ENCODE measurements at regions not wholly inside any gene's neighbourhood (a gene's known extent, or its start where the extent isn't known, plus 50 kb on each side); places are given as distances from the start of the nearest gene placed in this dataset.

DNA sequence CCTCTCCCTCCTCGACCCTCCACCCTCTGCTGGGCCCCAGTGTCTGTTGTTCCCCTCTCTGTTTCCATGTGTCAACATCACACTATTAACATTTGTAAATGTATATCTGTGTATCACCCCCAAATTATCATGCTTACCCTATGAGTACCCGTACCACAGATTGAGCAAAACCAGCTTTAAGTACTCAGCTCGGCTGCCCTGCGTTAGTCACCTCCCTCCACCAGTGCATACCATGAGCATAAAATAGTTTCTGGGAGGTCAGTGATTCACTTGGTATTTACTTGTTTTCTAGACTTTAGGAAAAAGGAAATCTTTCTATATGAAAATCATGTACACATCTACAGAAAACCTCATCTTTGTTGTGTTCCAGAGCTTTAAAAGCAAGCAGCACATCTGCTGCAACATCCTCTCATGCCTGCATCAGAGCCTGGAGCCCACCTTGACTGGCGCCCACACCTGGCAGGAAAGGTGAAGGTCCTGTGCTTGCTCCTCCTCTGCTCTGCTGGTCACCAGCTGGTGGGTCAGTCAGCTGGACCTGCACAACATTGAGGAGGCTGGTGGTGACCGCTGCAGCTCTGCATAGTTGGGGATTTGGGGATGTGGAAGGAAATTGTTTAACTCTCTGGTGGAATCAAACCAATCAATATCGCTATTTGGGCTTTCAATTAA is 214.4 kb upstream of the KLF3 start:
- 70% methylated on average over 7 of the region's 7 CpGs for WGBS (ENCODE audit: insufficient coverage, low coverage, low lambda C conversion rate, missing lambda C conversion rate)
- DNase-seq: peak; percentile 20 to 60 (median 51)
- ATAC-seq: peak; percentile 73 to 89 (median 82)

DNA sequence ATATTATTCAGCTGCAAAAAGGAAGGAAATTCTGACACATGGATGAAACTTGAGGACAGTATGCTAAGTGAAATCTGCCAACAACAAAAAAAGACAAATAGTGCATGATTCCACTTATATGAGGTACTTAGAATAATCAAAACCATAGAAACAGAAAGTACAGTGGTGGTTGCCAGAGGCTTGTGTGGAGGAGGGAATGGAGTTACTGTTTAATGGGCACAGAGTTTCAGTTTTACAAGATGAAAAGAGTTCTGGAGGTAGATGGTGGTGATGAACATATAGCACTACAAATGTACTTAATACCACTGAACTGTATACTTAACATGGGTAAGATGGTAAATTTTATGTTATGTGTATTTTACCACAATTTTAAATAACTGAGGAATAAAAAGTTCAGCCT is 212.0 kb upstream of the KLF3 start:
- Histone ChIP-seq H3K27ac (no peak overlapping the region), H3K36me3 (no peaks in the 10 kb centered on the region), H3K4me1 (peaks cover 0 to 10% (median 3%) of the 10 kb centered on the region in 4 donors), H3K4me3 (no peak overlapping the region), H3K27me3 (no peaks in the 10 kb centered on the region), H3K9me3 (no peaks in the 10 kb centered on the region)
- DNase-seq (no peak), ATAC-seq (peak in 1 of 4 donors; percentile 17)
- TF ChIP-seq POLR2A (IDR thresholded peaks at IDR 0.05): no peak
- TF ChIP-seq, protein P1, sequence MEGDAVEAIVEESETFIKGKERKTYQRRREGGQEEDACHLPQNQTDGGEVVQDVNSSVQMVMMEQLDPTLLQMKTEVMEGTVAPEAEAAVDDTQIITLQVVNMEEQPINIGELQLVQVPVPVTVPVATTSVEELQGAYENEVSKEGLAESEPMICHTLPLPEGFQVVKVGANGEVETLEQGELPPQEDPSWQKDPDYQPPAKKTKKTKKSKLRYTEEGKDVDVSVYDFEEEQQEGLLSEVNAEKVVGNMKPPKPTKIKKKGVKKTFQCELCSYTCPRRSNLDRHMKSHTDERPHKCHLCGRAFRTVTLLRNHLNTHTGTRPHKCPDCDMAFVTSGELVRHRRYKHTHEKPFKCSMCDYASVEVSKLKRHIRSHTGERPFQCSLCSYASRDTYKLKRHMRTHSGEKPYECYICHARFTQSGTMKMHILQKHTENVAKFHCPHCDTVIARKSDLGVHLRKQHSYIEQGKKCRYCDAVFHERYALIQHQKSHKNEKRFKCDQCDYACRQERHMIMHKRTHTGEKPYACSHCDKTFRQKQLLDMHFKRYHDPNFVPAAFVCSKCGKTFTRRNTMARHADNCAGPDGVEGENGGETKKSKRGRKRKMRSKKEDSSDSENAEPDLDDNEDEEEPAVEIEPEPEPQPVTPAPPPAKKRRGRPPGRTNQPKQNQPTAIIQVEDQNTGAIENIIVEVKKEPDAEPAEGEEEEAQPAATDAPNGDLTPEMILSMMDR (IDR thresholded peaks at IDR 0.05): no peak
- intact Hi-C loops (cut with DNase I): no loop called here

More for the DNA sequence above, 214.4 kb upstream of the KLF3 start:
- Histone ChIP-seq H3K4me1 (peaks cover 0 to 10% (median 3%) of the 10 kb centered on the region in 4 donors), H3K9me3 (no peaks in the 10 kb centered on the region), H3K4me3 (peak overlapping the region in 1 of 3 donors; percentile 19), H3K27ac (peak overlapping the region in 2 of 3 donors; percentile 49 to 75), H3K27me3 (no peaks in the 10 kb centered on the region), H3K36me3 (no peaks in the 10 kb centered on the region)
- intact Hi-C loops (cut with DNase I): no loop called here
- TF ChIP-seq, protein P1 (IDR thresholded peaks at IDR 0.05): peak in 2 of 4 donors; percentile 15 to 21
- TF ChIP-seq POLR2A (IDR thresholded peaks at IDR 0.05): no peak

DNA sequence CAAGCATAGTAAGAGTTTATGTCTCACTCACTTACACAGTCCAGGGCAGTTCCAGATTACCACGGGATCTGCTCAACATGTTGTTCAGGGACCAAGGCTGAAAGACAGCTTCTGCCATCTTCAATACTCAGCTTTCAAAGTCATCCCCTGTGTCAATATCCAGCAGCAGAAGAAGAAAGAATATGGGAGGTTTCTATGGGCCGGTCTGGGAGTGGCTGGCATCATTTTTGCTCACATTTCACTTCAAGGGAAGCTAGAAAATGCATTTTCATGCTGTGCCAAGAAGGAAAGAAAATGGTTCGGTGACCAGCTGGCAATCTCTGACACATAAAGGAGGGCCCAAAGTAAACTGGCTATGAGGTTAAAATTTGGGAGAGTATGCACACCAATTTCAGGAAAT is 211.5 kb upstream of the KLF3 start:
- DNase-seq (no peak), ATAC-seq (no peak)
- TF ChIP-seq, protein P1 (IDR thresholded peaks at IDR 0.05): no peak
- TF ChIP-seq POLR2A (IDR thresholded peaks at IDR 0.05): no peak
- intact Hi-C loops (cut with DNase I): no loop called here
- H3K27ac ChIP-seq: no peak overlapping the region
- H3K9me3 ChIP-seq: no peaks in the 10 kb centered on the region
- no peaks in the 10 kb centered on the region for H3K27me3 ChIP-seq
- H3K4me3 ChIP-seq: no peak overlapping the region
- no peaks in the 10 kb centered on the region for H3K36me3 ChIP-seq
- WGBS (ENCODE audit: insufficient coverage, low coverage, low lambda C conversion rate, missing lambda C conversion rate): 81% methylated on average over 3 of the region's 3 CpGs
- H3K4me1 ChIP-seq: peaks cover 0 to 10% (median 3%) of the 10 kb centered on the region in 4 donors

DNA sequence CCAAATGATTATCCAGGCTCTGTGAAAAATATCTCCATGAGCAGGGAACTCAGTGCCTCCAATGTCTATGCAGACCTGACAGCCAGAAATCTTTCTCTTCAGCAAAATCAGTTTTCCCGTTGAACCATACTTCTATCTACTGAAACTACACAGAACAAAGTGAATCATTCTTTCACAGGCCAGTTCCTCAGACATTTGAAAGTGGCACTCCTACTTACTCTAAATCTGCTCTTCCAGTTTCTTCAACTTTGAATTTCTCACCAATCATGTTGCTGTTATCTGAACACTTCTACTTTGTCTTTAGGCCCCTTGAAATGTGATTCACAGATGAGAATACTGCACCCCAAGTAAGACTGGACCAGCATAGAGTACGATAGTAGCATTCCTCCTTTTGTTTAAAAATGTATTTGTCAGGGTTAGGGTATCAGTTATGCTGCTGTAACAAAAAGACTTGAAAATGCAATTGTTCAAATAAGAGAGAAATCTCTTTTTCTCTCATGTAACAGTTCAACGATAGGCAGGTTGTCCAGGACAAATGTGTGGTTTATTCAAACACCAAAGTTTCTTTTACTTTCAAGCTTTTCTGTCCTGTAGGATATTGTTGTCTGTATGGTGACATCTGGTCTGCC is 210.6 kb upstream of the KLF3 start:
- no peak overlapping the region for H3K27ac ChIP-seq
- intact Hi-C loops (cut with DNase I): no loop called here
- peaks cover 0 to 10% (median 3%) of the 10 kb centered on the region in 4 donors for H3K4me1 ChIP-seq
- H3K4me3 ChIP-seq: no peak overlapping the region
- no peaks in the 10 kb centered on the region for H3K27me3 ChIP-seq
- H3K9me3 ChIP-seq: no peaks in the 10 kb centered on the region
- ATAC-seq (no peak), DNase-seq (no peak)
- H3K36me3 ChIP-seq: no peaks in the 10 kb centered on the region
- WGBS (ENCODE audit: insufficient coverage, low coverage, low lambda C conversion rate, missing lambda C conversion rate): 97% methylated on average over 3 of the region's 3 CpGs
- TF ChIP-seq, protein P1 (IDR thresholded peaks at IDR 0.05): no peak
- no peak for TF ChIP-seq POLR2A (IDR thresholded peaks at IDR 0.05)

Data from right lobe of liver (tissue), 6 donors.